Spleen (tissue), 11 donors: ENCODE measurements at regions not wholly inside any gene's neighbourhood (a gene's known extent, or its start where the extent isn't known, plus 50 kb on each side); places are given as distances from the start of the nearest gene placed in this dataset.

ENCODE experiments used
- DNase-seq: peaks from one replicate; pipeline ENCODE4 v3.0.0-alpha.2; 2020
- H3K27ac ChIP-seq, 8 donors: fragments of 200-600 bp; sonication (generic) in 7 of 8; 1 replicate in 4 of 8; 2 replicates in 4 of 8; pipeline versions ENCODE4 v1.5.0 to v1.8.0; 2016 to 2021; ENCODE audit warnings: inconsistent platforms in 4 of 8, mild to moderate bottlenecking in 4 of 8, moderate library complexity in 1 of 8
- H3K27me3 ChIP-seq, 7 donors: fragments of 200-600 bp; sonication (generic) in 6 of 7; replicated peaks in 1 of 7; 1 replicate in 4 of 7; 2 replicates in 3 of 7; pipeline versions ENCODE4 v1.5.0 to v1.8.0; 2016 to 2021; ENCODE audit warnings: inconsistent platforms in 3 of 7, mild to moderate bottlenecking in 1 of 7
- H3K36me3 ChIP-seq, 6 donors: fragments of 200-600 bp; sonication (generic) in 5 of 6; 1 replicate in 4 of 6; 2 replicates in 2 of 6; pipeline versions ENCODE4 v1.5.0 to v1.8.0; 2016 to 2021; ENCODE audit warnings: inconsistent platforms in 2 of 6
- H3K4me1 ChIP-seq, 6 donors: fragments of 200-600 bp; sonication (generic) in 5 of 6; 1 replicate in 3 of 6; 2 replicates in 3 of 6; pipeline versions ENCODE4 v1.5.0 to v1.8.0; 2016 to 2021; ENCODE audit warnings: inconsistent platforms in 3 of 6
- H3K4me3 ChIP-seq, 8 donors: fragments of 200-600 bp; sonication (generic) in 7 of 8; 1 replicate in 4 of 8; 2 replicates in 4 of 8; pipeline versions ENCODE4 v1.5.0 to v1.8.0; 2016 to 2021; ENCODE audit warnings: inconsistent platforms in 4 of 8, mild to moderate bottlenecking in 4 of 8, moderate library complexity in 2 of 8
- H3K9me3 ChIP-seq, 8 donors: fragments of 200-600 bp; sonication (generic) in 7 of 8; 1 replicate in 4 of 8; 2 replicates in 4 of 8; pipeline versions ENCODE4 v1.5.0 to v1.8.0; 2016 to 2021; ENCODE audit warnings: inconsistent platforms in 4 of 8
- POLR2A ChIP-seq, 3 donors: fragments of 450-650 bp; IDR thresholded peaks; one replicate each; pipeline ENCODE4 v1.5.1; 2017; ENCODE audit warnings: antibody characterized with exemption in 3 of 3, mild to moderate bottlenecking in 1 of 3
- POLR2AphosphoS5 ChIP-seq, 3 donors: sonication (generic); formaldehyde crosslinking; IDR thresholded peaks; one replicate each; pipeline ENCODE4 v1.5.1; 2017; ENCODE audit warnings: antibody characterized with exemption in 3 of 3
- WGBS, 5 donors: extraction: QIAGEN DNeasy Blood & Tissue Kit in 3 of 5; methylation state at CpG; one replicate each; pipeline versions ENCODE4 v1.1.5 to v1.1.7; 2013 to 2018; 5-methylcytosine and 5-hydroxymethylcytosine counted together
- intact Hi-C: fragments of 100-400 bp; cut with DNase I; formaldehyde crosslinking; loops from one replicate; pipeline ENCODE4 v1.15.0; 2023; ENCODE audit warnings: low total_unique reads
- TF ChIP-seq, protein P1 (sequence below), 11 experiments: fragments of 200-600 bp in 7 of 11; fragments of 450-650 bp in 4 of 11; sonication (generic) in 4 of 11; IDR thresholded peaks in 8 of 11; conservative IDR thresholded peaks in 3 of 11; 1 replicate in 7 of 11; 2 replicates in 4 of 11; pipeline versions ENCODE4 v1.4.0 to v1.8.0; 2016 to 2021; ENCODE audit warnings: antibody characterized with exemption in 11 of 11, inconsistent platforms in 4 of 11, mild to moderate bottlenecking in 1 of 11
- donor health status: healthy with polysubstance abuse.
- donor health status: DM: no; HTN: no; CAD: no; lungs with moderate emphysema.
- donor health status: DM: no; HTN: no; CAD: no.
- donor health status: Bipolar disorder and iron deficiency.
- donor health status: healthy.
- donor health status: DM: no; HTN: no; CAD: no.
- donor health status: DM: yes; HTN: yes; CAD: no.

DNA sequence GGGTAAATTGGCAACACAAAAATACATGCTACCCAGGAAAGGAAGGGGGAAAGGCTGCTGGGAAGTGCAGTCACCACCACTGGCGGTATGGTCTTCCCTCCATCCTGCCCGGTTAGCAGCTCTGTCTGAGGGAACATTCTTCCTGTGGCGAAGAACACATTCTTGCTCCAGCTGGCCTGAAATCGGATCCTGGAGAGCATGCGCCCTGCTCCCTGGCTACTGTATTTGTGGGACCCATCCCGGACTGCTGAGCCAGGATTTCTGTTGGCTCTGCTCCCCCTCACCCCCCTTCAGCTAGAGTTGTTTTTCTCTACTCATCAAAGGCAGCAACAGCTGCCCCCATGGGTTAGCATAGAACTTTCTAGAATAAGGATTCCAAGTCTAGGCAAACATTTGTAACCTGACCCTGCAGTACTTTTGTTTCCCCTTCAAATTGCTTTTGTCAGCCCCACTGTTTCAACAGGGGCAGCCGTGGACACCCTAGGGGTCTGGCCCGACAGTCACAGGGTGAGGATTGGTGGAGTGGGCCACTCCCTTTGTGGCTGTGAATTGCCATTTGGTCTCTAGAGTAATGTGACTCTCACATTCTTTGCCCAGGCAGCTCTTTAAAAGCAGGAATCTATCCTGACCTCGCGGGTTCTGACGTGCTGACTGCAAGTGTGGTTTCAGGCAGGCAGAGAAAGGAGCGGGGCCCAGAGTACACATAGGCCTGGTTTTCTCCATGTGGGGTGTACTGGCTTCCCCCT, 157.7 kb downstream of the TOMM20 start:
- H3K9me3 ChIP-seq: no peaks in the 10 kb centered on the region
- intact Hi-C loops: no loop called here
- peaks cover 0 to 6% (median 0%) of the 10 kb centered on the region in 7 donors for H3K27me3 ChIP-seq
- peak overlapping the region; percentile 59 to 92 (median 73) for H3K27ac ChIP-seq
- H3K36me3 ChIP-seq: no peaks in the 10 kb centered on the region
- 50 to 62% (median 51%) methylated on average over 12 of the region's 12 CpGs for WGBS, 5 donors
- peak overlapping the region in 1 of 8 donors; percentile 53 for H3K4me3 ChIP-seq
- H3K4me1 ChIP-seq: peaks cover 12 to 72% (median 40%) of the 10 kb centered on the region in 6 donors
- no peak for DNase-seq
- TF ChIP-seq POLR2A (IDR thresholded peaks at IDR 0.05): no peak
- peak in 2 of 3 donors; percentile 37 to 44 for TF ChIP-seq POLR2AphosphoS5 (IDR thresholded peaks at IDR 0.05)
- TF ChIP-seq, protein P1, sequence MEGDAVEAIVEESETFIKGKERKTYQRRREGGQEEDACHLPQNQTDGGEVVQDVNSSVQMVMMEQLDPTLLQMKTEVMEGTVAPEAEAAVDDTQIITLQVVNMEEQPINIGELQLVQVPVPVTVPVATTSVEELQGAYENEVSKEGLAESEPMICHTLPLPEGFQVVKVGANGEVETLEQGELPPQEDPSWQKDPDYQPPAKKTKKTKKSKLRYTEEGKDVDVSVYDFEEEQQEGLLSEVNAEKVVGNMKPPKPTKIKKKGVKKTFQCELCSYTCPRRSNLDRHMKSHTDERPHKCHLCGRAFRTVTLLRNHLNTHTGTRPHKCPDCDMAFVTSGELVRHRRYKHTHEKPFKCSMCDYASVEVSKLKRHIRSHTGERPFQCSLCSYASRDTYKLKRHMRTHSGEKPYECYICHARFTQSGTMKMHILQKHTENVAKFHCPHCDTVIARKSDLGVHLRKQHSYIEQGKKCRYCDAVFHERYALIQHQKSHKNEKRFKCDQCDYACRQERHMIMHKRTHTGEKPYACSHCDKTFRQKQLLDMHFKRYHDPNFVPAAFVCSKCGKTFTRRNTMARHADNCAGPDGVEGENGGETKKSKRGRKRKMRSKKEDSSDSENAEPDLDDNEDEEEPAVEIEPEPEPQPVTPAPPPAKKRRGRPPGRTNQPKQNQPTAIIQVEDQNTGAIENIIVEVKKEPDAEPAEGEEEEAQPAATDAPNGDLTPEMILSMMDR (IDR thresholded peaks at IDR 0.05 in 8 of 11, conservative IDR thresholded peaks at IDR 0.05 in 3 of 11): no peak

GRCh38 chr1:234970401-234970730, 158.3 kb downstream of the TOMM20 start:
- Histone ChIP-seq H3K4me3 (peak overlapping the region in 4 of 8 donors; percentile 8 to 53 (median 18)), H3K36me3 (no peaks in the 10 kb centered on the region), H3K4me1 (peaks cover 12 to 72% (median 36%) of the 10 kb centered on the region in 6 donors), H3K9me3 (no peaks in the 10 kb centered on the region), H3K27ac (peak overlapping the region; percentile 22 to 92 (median 73)), H3K27me3 (peaks cover 0 to 6% (median 0%) of the 10 kb centered on the region in 7 donors)
- DNase-seq: no peak
- WGBS, 5 donors: 9 to 31% (median 18%) methylated on average over 4 of the region's 4 CpGs
- TF ChIP-seq, protein P1 (IDR thresholded peaks at IDR 0.05 in 8 of 11, conservative IDR thresholded peaks at IDR 0.05 in 3 of 11): no peak
- TF ChIP-seq POLR2A (IDR thresholded peaks at IDR 0.05) (no peak), POLR2AphosphoS5 (IDR thresholded peaks at IDR 0.05) (no peak)
- intact Hi-C loops: no loop called here

- intact Hi-C loops: no loop called here
These were observed 158.8 kb downstream of the TOMM20 start for GRCh38 chr1:234969581-234970400.

DNA sequence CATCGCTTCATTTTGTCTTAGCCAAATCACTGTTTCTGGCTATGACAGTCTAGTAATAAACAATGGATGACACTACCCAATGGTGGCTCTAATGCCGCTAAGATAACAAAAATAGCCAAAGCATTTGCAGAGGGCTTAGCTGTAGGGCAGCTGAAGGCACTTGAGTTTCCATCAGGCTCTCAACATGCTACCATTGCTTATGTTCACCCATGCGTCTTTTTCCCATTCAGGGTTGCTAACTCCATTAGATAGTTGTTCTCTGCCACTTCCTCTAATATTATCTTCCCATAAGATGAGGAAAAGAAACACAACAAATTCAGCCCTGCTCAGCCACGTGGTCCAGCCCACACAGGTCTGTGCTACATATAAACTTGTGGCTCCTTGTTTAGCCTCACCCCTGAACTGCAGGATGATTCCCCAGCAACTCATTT, 159.6 kb downstream of the TOMM20 start:
- Histone ChIP-seq H3K27me3 (peaks cover 0 to 6% (median 0%) of the 10 kb centered on the region in 7 donors), H3K4me3 (no peak overlapping the region), H3K36me3 (no peaks in the 10 kb centered on the region), H3K9me3 (no peaks in the 10 kb centered on the region), H3K27ac (peak overlapping the region in 7 of 8 donors; percentile 22 to 92 (median 75)), H3K4me1 (peaks cover 16 to 74% (median 44%) of the 10 kb centered on the region in 6 donors)
- no peak for TF ChIP-seq POLR2A (IDR thresholded peaks at IDR 0.05)
- TF ChIP-seq, protein P1 (IDR thresholded peaks at IDR 0.05 in 8 of 11, conservative IDR thresholded peaks at IDR 0.05 in 3 of 11): no peak
- WGBS, 5 donors: 69 to 73% (median 71%) methylated on average over 4 of the region's 4 CpGs
- intact Hi-C loops: no loop called here
- no peak for DNase-seq

More at GRCh38 chr1:234969581-234970400, 158.8 kb downstream of the TOMM20 start:
- H3K27me3 ChIP-seq: peaks cover 0 to 6% (median 0%) of the 10 kb centered on the region in 7 donors
- no peak for TF ChIP-seq POLR2A (IDR thresholded peaks at IDR 0.05)
- TF ChIP-seq POLR2AphosphoS5 (IDR thresholded peaks at IDR 0.05): peak in 2 of 3 donors; percentile 33 to 52
- peaks cover 12 to 72% (median 40%) of the 10 kb centered on the region in 6 donors for H3K4me1 ChIP-seq
- WGBS, 5 donors: 23 to 32% (median 29%) methylated on average over 32 to 37 of the region's 37 CpGs
- no peaks in the 10 kb centered on the region for H3K9me3 ChIP-seq
- H3K4me3 ChIP-seq: peak overlapping the region in 5 of 8 donors; percentile 8 to 53 (median 9)
- peak overlapping the region; percentile 22 to 92 (median 73) for H3K27ac ChIP-seq
- DNase-seq: no peak
- no peaks in the 10 kb centered on the region for H3K36me3 ChIP-seq
